HT1080 (cell line): ENCODE measurements at regions not wholly inside any gene's neighbourhood (a gene's known extent, or its start where the extent isn't known, plus 50 kb on each side); places are given as distances from the start of the nearest gene placed in this dataset.
"Not testable (repeated sequence)": the region's sequence is repeated elsewhere in the genome, so short reads cannot be mapped to it uniquely, and the experiment has no call there.

Source experiments
- DNase-seq: peaks from one replicate; pipeline ENCODE4 v3.0.0-alpha.2; 2015; ENCODE audit warnings: low read depth

DNA sequence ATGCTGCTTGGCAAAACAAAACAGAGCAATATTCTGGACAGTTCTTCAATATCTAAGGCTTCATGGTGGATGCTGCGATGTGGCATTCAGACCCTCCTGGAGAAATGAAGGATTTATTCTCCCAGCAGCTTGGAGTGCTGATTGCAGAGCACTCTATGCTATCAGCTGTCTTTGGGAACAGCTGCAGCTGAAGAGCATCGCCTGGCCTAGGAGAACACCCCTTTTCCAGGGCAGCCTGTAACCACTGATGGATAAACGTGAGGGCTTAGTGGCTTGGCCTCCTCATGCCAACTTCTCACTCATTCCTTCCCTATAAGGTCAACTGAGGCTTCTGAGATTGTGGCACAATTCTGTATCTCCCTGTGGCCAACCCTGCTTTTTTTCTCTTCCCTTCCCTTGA, 638.1 kb upstream of the CNTNAP2 start:
- DNase-seq = no peak

DNA sequence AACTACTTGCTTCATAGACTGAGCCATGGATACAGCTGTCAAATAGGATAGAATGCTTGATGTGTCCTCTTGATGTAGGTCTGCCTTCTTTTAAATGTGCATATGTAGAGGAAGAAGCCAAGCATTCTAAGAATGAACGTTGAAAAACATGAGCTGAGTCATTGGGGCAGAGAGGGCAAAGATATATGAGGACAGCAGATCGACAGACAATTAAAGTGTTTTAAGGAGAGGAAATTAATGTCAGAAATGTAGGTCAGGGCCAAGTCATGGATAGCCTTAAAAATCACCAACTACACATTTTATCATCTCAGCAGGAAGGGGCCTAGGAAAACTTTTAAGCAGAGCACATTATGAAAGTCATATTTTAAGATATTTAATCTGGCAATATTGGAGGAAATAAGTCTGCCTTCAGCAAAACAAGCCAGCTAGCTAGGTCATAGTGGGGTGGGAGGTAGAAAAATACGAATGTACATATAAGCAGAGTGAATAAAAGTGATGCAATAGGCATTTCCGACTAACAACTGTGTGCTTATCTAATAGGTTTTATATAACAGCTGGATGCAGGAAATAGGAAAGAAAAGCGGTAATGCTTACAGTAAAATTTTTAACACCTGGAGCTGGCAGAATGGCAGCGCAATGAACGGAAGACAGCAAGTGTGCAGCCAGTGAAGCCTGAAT, 638.3 kb upstream of the TPK1 start:
- no peak for DNase-seq

DNA sequence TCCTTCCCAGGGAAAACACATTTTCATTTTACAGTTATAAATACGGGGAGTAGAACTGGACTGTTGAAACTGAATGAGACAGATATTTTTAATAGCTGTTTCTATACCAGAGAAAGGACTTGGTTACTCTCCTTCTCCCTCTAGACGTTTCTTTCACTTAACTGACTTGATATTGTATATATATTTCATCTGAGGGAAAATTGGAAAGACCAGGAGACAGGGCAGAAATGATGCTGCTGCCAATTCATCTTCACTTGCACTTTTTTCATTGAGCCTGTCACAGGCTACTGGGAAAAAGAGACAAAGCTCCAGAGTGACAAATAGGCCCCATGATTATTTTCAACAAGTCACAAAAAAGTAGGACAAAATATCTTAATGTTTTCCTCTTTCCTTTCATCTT, 636.0 kb upstream of the TPK1 start:
- no peak for DNase-seq

DNA sequence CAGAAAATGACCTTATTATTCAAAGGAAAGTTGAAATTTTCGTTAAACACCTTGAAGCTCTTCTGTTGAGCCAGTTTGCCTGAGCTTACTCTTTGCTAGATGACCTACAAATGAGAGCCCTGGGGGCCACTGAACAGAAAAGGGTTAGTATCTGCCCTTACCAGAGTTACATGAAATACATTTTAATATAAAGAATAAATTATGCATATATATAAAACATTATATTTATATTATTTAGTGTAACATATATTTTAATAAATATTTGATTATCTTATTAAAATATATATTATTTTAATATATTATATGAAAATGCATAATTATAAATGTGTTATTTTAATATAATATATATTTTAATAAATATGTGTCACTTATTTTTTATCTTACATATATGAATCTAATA, 628.4 kb upstream of the TPK1 start:
- DNase-seq = no peak

DNA sequence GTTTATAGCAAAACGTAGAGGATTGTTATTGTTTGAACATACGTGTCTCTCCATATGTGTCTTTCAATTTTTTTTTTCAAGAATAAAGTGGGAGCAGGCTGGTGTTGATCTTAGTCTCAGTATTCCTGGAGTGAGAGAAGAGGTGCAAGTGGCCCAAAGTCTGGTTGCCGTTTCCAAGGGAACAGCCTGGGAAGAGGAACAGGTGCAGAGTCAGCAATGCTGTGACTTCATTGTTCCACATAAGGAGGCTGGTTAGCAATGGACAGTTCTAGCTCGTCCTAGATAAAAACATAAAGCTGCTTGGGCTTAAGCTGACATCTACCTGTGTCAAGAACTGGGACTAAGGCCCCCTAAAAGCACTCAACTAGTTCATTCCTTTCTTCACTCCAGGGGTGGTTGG, 626.6 kb upstream of the TPK1 start:
- no peak for DNase-seq

DNA sequence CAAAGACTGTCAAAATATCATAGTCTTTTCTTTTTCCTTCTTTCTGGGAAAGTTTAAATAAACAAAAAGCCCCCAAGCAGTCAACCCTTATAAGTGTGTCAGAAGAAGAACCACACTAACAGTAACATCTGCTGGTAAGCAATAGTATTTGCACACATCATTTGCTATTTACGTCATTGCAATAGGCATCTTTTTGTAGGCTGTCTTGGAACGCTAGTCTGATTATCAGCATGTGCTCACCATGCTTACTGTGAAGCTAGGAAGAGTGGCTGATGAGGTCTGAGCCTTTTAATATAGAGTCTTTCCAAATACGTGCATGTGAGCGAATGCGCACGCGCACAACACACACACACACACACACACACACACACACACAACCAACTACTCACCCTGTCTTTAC, 599.0 kb upstream of the TPK1 start:
- no peak for DNase-seq

DNA sequence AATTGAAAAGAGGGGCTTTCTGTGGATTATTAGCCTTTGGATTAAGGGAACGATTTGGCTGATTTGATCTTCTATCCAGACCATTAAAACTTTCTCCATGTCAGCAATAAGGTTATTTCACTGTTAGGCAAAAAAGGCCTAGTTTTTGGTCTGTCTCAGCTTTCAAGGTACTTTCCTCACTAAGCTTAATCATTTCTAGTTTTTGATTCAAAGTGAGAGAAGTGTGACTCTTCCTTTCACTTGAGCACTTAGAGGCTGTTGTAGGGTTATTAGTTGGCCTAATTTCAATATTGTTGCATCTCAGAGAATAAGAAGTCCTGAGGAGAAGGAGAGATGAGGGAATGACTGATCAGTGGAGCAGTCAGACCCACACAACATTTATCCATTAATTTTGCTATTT, 596.0 kb upstream of the TPK1 start:
- no peak for DNase-seq

DNA sequence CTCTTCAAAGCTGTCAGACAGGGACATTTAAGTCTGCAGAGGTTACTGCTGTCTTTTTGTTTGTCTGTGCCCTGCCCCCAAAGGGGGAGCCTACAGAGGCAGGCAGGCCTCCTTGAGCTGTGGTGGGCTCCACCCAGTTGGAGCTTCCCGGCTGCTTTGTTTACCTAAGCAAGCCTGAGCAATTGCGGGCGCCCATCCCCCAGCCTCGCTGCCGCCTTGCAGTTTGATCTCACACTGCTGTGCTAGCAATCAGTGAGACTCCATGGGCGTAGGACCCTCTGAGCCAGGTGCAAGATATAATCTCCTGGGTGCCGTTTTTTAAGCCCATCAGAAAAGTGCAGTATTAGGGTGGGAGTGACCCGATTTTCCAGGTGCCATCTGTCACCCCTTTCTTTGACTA, 582.6 kb upstream of the TPK1 start:
- not testable (repeated sequence) for DNase-seq

DNA sequence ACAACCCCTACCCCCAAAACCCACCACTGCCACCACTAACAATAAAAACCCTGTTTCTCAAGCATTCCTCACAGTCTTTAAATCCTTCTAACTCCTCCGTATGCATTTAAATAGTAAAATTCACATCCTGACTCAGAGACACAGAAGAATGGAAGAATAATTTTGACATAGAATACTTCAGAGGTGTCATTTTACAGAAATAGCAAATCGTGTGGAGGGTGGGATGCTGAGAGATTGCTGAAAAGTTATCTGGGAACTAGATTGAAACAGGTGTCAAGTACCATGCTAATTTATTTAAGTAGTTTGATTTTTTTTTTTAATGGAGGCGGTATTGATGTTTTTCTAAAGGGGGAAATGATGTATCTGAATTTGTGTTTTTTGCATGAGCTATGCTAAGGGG, 575.2 kb upstream of the TPK1 start:
- DNase-seq = no peak

DNA sequence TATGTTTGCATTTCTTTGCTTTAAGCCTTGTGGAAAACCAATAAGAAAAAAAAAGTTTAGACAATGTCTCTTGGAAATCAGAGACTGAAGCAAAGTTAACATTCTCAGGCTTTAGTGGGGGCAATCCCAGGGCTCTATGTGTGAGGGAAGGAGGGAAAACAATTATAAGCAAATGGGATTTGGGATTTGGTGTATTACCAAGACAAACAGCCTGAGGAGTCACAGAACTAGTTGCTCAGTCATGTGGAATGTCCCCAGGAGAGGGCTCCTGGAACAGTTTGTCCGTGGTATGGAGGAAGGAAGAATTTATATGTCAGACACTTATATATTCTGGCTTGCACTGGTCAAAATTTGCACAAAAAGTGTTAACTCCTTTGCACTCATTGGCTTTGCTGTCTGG, 562.9 kb upstream of the TPK1 start:
- peak; percentile 15 for DNase-seq

DNA sequence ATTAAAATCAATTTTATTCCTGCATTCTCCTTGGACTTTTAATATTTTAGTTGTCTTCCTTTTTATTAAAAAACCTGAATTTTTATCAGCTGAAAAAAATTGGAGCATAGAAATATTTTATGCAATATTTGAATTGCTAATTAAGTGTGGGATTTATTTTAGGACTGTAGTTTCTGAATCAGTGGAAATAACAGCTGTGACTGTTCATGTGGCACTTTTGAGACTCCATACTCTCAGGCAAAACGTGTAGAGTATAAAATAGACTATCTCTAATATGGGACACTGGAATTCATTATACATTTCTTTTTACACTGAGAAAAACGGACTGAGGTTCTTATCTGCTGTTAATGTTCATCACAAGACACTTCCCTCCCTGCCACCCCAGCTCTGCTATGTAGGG, 558.3 kb upstream of the TPK1 start:
- DNase-seq = no peak

DNA sequence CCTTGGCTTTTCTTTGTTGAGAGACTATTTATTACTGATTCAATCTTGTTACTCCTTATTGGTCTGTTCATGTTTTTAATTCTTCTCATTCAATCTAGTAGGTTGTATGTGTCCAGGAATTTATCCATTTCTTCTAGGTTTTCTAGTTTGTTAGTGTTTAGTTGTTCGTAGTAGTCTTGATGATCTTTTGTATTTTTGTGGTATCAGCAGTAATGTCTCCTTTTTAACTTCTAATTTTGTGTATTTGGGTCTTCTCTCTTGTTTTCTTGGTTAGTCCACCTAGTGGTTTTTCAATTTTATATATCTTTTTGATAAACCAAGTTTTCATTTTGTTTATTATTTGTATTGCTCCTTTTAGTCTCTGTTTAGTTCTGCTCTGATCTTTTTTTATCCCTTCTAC, 546.9 kb upstream of the TPK1 start:
- no peak for DNase-seq

DNA sequence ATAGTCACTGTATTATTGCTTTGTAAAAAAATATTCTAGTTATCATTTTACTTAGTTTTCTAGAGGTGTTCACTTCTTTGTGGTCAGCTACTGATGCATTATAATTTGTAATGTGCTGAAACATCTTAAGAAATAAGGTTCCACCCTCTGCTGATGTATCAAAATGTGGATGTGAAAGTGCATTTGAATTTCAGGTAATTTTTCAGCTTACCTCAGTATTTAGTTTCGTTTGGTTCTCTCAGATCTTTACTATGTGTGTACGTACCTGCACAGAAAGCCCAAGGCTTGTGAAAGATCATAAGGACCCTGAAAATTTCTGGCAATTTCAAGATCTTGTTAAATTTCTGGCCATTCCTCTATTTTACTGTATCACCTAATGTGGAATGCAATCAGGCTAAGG, 542.3 kb upstream of the TPK1 start:
- DNase-seq = no peak

DNA sequence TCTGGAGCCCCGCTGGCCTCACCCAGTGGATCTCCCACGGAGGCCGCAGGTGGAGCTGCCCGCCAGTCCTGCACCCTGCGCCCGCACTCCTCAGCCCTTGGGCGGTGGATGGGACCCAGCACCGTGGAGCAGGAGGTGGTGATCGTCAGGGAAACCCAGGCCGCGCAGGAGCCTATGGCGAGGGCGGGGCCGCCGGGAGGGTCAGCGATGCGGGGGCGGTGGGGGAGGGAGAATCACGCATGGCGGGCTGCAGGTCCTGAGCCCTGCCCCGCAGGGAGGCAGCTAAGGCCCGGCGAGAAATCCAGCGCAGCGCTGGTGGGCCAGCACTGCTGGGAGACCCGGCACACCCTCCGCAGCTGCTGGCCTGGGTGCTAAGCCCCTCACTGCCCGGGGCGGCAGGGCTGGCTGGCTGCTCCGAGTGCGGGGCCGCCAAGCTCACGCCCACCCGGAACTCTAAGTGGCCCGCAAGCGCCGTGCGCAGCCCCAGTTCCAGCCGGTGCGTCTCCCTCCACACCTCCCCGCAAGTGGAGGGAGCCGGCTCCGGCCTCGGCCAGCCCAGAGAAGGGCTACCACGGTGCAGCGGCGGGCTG, 524.8 kb upstream of the TPK1 start:
- DNase-seq = no peak

DNA sequence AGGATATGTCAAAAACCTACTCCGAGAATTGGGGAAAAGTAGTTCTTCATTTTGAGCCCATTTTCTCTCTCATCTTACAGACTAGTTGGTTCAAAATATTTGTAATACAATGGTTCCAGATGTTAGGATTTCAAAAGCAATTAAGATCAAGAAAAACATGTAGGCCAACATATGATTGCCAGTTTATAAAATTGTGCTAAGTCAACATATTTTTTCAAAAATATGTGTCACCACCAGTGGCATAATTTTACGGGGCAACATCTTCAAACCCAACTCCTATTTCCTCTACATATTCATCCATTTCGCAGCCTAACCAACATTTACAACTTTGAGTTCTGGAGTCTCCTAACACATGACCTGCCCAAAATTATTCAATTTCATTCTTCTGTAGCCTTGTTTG, 514.5 kb upstream of the TPK1 start:
- DNase-seq = no peak

DNA sequence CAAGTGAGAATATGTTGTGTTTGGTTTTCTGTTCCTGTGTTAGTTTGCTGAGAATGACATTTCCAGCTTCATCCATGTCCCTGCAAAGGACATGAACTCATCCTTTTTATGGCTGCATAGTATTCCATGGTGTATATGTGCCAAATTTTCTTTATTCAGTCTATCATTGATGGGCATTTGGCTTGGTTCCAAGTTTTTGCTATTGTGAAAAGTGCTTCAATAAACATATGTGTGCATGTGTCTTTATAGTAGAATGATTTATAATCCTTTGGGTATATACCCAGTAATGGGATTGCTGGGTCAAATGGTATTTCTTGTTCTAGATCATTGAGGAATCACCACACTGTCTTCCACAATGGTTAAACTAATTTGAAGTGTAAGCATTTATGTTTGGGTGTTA, 513.6 kb upstream of the TPK1 start:
- not testable (repeated sequence) for DNase-seq

DNA sequence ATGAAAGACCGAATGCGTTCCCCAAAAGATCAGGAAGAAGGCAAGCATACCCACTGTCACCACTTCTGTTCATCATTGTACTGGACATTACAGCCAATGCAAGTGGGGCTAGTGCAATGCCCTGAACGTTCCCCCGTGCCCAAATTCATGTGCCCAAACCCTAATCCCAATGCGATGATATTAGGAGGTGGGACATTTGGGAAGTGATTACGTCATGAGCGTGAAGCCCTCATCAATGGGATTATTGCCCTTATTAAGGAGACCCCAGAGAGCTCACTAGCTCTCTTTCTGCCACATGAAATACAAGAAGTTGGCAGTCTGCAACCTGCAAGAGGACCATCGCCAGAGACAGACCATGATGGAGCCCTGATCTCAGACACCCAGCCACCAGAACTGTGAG, 511.4 kb upstream of the TPK1 start:
- no peak for DNase-seq

DNA sequence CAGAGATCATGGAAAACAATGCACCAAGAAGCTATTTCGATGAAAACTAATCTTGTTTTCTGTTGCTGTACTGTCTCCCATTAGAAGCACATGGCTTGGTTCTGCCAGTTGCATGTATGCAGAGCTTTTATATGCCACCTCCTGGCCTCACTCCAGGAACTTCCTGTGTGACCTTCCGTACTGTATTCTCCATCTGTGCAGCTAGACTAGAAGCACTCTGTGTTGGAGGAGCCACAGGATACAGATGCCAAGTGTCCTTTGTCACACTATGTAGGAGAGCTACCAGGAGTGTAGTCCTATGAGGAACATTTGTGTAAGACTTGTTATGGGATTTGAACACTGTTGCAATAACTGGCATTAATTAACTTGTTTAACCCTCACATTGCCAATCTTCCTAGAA, 503.5 kb upstream of the TPK1 start:
- DNase-seq = no peak

DNA sequence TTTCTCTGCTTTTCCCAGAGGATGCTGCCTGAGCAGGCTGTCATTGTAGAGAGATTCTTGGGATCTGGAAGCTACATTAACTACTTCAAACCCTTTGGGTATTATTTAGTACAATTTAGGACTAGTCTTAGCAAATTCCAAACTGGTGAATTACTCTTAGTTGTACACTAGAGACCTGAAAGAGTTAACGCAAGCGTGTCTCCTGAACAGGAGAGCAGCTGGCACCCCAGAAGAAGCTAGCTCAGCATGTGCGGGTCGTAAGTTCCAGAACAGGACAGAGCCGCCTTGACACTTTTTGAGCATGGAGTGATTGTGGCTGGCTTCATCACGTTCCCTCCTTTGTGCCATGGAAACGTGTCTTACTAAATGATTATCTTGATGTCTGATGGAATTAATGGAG, 495.7 kb upstream of the TPK1 start:
- DNase-seq = no peak

DNA sequence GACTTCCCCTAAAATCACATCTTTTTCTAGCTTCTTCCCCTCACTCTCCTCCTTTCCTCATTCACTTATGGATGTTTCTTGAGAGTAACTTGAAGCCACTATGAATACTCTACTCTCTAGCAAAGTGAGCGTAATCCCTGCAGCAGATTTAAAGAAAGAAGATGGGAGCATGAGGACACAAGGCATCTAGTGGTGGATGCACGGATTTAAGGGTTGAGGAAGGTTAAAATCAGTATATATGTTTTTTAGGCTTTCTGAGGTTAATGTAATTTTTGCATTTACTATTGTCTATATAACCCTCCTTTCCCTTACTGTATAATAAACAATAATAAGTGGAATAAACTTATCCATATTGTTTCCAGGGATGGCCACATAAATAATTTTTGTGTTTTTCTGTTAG, 495.2 kb upstream of the TPK1 start:
- DNase-seq = no peak

DNA sequence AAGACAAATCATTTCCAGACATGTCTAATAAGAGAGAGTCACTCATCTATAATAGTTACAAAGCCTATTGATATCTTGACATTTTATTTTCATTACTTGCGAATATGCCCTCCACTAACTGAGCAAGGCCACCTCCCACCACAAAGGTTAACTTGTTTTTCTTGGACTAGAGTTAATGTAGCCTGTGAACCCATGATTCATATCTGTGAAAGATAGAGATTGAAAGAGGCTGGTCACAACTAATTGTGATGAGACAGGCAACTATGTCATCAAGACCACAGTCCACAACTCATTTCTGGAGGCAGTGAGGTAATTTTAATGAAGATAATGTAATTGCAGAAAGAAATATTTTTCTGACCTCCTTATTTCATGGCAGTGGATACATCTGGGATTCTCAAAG, 491.8 kb upstream of the TPK1 start:
- peak; percentile 13 for DNase-seq

DNA sequence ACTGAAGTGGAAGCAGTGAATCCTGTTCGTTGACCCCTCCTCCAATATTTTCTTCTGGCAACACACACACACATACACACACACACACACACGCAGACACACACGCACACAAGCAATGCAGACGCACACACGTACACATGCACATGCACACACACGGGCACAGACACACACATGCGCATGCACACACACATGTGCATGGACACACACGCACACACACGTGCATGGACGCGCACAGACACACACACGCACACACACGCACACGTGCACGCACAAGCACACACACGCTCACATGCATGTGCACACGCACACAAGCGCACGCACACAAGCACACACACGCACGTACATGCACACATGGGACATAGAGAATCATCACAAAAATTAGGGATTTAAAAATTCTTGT, 488.2 kb upstream of the TPK1 start:
- DNase-seq = no peak

DNA sequence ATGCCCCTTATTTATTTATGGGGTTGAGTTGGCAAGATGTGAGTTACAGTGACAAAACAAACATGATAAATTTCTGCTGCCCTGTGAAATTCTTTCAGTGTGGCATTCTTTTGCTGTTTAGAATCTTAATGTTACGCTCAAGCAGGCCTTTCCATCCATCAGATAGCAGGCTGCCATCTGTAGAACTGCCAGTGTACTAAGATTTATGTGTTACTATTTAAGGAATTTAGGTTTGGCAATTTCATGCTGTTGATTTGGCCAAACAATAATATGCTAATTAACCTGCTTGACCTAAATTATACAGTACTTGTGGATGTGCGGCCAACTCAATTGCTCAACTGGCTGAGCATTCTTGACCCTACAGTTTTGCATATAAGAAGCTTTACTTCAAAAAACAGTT, 477.7 kb upstream of the TPK1 start:
- DNase-seq = no peak

DNA sequence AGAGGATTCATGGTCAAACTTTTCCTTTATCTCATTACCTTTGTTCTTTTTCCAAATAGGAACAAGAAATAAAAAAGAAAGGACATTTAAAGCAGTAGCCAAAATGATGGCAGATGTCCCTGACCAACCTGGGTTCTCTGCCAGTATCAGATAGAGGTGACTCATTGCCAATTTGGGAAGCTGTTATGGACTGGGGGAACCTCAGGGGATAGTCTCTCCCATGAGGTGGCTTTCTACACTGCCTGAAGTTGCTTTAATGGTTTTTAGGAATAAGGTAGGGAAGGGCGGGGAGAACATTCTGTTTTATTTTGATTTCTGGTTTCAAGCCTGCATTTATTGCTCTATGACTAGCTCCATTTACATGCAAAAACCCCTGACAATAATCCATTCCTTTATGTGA, 457.9 kb upstream of the TPK1 start:
- DNase-seq = no peak
